Esophagus muscularis mucosa (tissue), 3 donors: ENCODE measurements at regions not wholly inside any gene's neighbourhood (a gene's known extent, or its start where the extent isn't known, plus 50 kb on each side); places are given as distances from the start of the nearest gene placed in this dataset.

Experiments
- POLR2A ChIP-seq: fragments of 450-650 bp; IDR thresholded peaks from one replicate; pipeline ENCODE4 v1.6.1; 2017; ENCODE audit warnings: antibody characterized with exemption, moderate library complexity, mild to moderate bottlenecking, low read depth
- POLR2AphosphoS5 ChIP-seq, 2 donors: sonication (generic); formaldehyde crosslinking; IDR thresholded peaks; one replicate each; pipeline ENCODE4 v1.6.1; 2017; ENCODE audit warnings: antibody characterized with exemption in 2 of 2
- TF ChIP-seq, protein P1 (sequence below), 3 experiments: fragments of 200-600 bp in 2 of 3; fragments of 450-650 bp in 1 of 3; sonication (generic) in 2 of 3; IDR thresholded peaks; one replicate each; pipeline ENCODE4 v1.5.1; 2017 to 2019; ENCODE audit warnings: antibody characterized with exemption in 3 of 3, mild to moderate bottlenecking in 2 of 3, moderate library complexity in 1 of 3

DNA sequence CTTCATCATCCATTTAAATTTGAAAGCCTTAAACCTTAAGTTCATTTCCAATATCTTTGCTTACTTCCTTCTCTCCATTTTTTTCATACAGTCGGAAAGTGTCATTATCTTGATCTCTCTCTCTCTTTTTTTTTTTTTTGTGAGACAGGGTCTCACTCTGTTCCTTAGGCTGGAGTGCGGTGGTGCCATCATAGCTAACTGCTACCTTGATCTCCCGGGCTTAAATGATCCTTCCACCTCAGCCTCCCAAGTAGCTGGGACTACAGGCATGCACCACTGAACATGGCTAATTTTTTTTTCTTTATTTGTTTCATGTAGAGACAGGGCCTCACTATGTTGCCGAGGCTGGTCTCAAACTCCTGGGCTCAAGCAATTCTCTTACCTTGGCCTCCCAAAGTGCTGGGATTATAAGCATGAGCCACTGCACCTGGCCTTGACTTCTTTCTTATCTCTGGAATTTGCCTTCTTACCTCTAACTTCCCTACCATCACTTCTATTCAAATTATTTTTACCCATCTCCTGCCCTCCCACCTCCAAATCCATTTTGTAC, 222.2 kb downstream of the MYCN start:
- TF ChIP-seq, protein P1, sequence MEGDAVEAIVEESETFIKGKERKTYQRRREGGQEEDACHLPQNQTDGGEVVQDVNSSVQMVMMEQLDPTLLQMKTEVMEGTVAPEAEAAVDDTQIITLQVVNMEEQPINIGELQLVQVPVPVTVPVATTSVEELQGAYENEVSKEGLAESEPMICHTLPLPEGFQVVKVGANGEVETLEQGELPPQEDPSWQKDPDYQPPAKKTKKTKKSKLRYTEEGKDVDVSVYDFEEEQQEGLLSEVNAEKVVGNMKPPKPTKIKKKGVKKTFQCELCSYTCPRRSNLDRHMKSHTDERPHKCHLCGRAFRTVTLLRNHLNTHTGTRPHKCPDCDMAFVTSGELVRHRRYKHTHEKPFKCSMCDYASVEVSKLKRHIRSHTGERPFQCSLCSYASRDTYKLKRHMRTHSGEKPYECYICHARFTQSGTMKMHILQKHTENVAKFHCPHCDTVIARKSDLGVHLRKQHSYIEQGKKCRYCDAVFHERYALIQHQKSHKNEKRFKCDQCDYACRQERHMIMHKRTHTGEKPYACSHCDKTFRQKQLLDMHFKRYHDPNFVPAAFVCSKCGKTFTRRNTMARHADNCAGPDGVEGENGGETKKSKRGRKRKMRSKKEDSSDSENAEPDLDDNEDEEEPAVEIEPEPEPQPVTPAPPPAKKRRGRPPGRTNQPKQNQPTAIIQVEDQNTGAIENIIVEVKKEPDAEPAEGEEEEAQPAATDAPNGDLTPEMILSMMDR (IDR thresholded peaks at IDR 0.05) = no peak
- no peak for TF ChIP-seq POLR2A
- TF ChIP-seq POLR2AphosphoS5 (IDR thresholded peaks at IDR 0.05) = no peak
